Endothelial cell of hepatic sinusoid (primary cell): ENCODE measurements at regions not wholly inside any gene's neighbourhood (a gene's known extent, or its start where the extent isn't known, plus 50 kb on each side); places are given as distances from the start of the nearest gene placed in this dataset.
"Not testable (repeated sequence)": the region's sequence is repeated elsewhere in the genome, so short reads cannot be mapped to it uniquely, and the experiment has no call there.

Experiments
- in situ Hi-C: cut with HindIII; loops from 2 replicates; pipeline ENCODE4 v1.10.0; 2017; ENCODE audit warnings: low sequenced_read_pairs

- in situ Hi-C loops = no loop called here
Observed at GRCh38 chr21:26332867-26333266, 162.3 kb upstream of the APP start.

GRCh38 chr21:26331205-26331980 lies 160.8 kb upstream of the APP start:
- in situ Hi-C loops = no loop called here

GRCh38 chr21:26320596-26320995 lies 150.0 kb upstream of the APP start:
- in situ Hi-C loops = no loop called here

GRCh38 chr21:26307640-26308039 lies 137.1 kb upstream of the APP start:
- in situ Hi-C loops = no loop called here

GRCh38 chr21:26297851-26298250 lies 127.3 kb upstream of the APP start:
- in situ Hi-C loops = no loop called here

- in situ Hi-C loops = no loop called here
Observed at GRCh38 chr21:26293141-26293946, 122.8 kb upstream of the APP start.

- in situ Hi-C loops = loop anchor here (5.0 kb wide), 1 partner anchor 101 kb away; no protein-coding TSS in a partner anchor
Observed at GRCh38 chr21:26288026-26288425, 117.5 kb upstream of the APP start.

GRCh38 chr21:26284531-26284930 lies 114.0 kb upstream of the APP start:
- in situ Hi-C loops = no loop called here

- in situ Hi-C loops = no loop called here
Observed at GRCh38 chr21:26282058-26282457, 111.5 kb upstream of the APP start.

- in situ Hi-C loops = no loop called here
Observed at GRCh38 chr21:26281506-26281905, 110.9 kb upstream of the APP start.

GRCh38 chr21:26280775-26281174 lies 110.2 kb upstream of the APP start:
- in situ Hi-C loops = no loop called here

GRCh38 chr21:26280148-26280547 lies 109.6 kb upstream of the APP start:
- in situ Hi-C loops = no loop called here

GRCh38 chr21:26275801-26276200 lies 105.2 kb upstream of the APP start:
- in situ Hi-C loops = no loop called here

GRCh38 chr21:26273686-26274313 lies 103.2 kb upstream of the APP start:
- in situ Hi-C loops = no loop called here

GRCh38 chr21:26267389-26267788 lies 96.8 kb upstream of the APP start:
- in situ Hi-C loops = loop anchor here (5.0 kb wide), 1 partner anchor 60 kb away; no protein-coding TSS in a partner anchor

- in situ Hi-C loops = no loop called here
Observed at GRCh38 chr21:26246073-26246472, 75.5 kb upstream of the APP start.

GRCh38 chr21:26245428-26245827 lies 74.9 kb upstream of the APP start:
- in situ Hi-C loops = no loop called here

- in situ Hi-C loops = no loop called here
Observed at GRCh38 chr21:26238646-26239045, 68.1 kb upstream of the APP start.

GRCh38 chr21:26236281-26236680 lies 65.7 kb upstream of the APP start:
- in situ Hi-C loops = no loop called here

- in situ Hi-C loops = not testable (repeated sequence)
Observed at GRCh38 chr21:26233297-26233696, 62.7 kb upstream of the APP start.

GRCh38 chr21:26232491-26232890 lies 61.9 kb upstream of the APP start:
- in situ Hi-C loops = not testable (repeated sequence)

GRCh38 chr21:26227130-26227529 lies 56.6 kb upstream of the APP start:
- in situ Hi-C loops = no loop called here
